Osteocyte (in vitro differentiated cells): ENCODE measurements at regions not wholly inside any gene's neighbourhood (a gene's known extent, or its start where the extent isn't known, plus 50 kb on each side); places are given as distances from the start of the nearest gene placed in this dataset.

Source experiments
- DNase-seq: peaks from one replicate; pipeline ENCODE4 v3.0.0; 2021; ENCODE audit warnings: mixed read lengths; ENCODE audit not compliant: unreplicated experiment; ENCODE audit errors: extremely low spot score
- H3K27ac Mint-ChIP-seq: one replicate; pipeline ENCODE4 v1.8.0; 2021; ENCODE audit warnings: mild to moderate bottlenecking, mixed read lengths; ENCODE audit not compliant: unreplicated experiment
- H3K27me3 Mint-ChIP-seq: one replicate; pipeline ENCODE4 v1.8.0; 2021; ENCODE audit warnings: mixed read lengths; ENCODE audit not compliant: unreplicated experiment
- H3K36me3 Mint-ChIP-seq: one replicate; pipeline ENCODE4 v1.8.0; 2021; ENCODE audit warnings: mixed read lengths; ENCODE audit not compliant: unreplicated experiment
- H3K4me1 Mint-ChIP-seq: one replicate; pipeline ENCODE4 v1.8.0; 2021; ENCODE audit warnings: mixed read lengths; ENCODE audit not compliant: unreplicated experiment
- H3K4me3 Mint-ChIP-seq: one replicate; pipeline ENCODE4 v1.8.0; 2021; ENCODE audit warnings: mild to moderate bottlenecking, moderate library complexity, mixed read lengths; ENCODE audit not compliant: unreplicated experiment
- H3K9me3 Mint-ChIP-seq: one replicate; pipeline ENCODE4 v1.8.0; 2021; ENCODE audit warnings: mixed read lengths; ENCODE audit not compliant: unreplicated experiment
- TF ChIP-seq, protein P1 (sequence below): fragments of 200-600 bp; sonication (generic); IDR thresholded peaks from 2 replicates; pipeline ENCODE4 v1.5.0; 2021; ENCODE audit warnings: antibody characterized with exemption, mild to moderate bottlenecking, moderate library complexity

GRCh38 chr2:12479065-12479601 lies 237.6 kb upstream of the TRIB2 start:
- Mint-ChIP-seq H3K27ac (peak overlapping the region; percentile 71), H3K36me3 (no peaks in the 10 kb centered on the region), H3K4me3 (no peak overlapping the region), H3K27me3 (no peaks in the 10 kb centered on the region), H3K9me3 (no peaks in the 10 kb centered on the region), H3K4me1 (peaks cover 22% of the 10 kb centered on the region)
- TF ChIP-seq, protein P1, sequence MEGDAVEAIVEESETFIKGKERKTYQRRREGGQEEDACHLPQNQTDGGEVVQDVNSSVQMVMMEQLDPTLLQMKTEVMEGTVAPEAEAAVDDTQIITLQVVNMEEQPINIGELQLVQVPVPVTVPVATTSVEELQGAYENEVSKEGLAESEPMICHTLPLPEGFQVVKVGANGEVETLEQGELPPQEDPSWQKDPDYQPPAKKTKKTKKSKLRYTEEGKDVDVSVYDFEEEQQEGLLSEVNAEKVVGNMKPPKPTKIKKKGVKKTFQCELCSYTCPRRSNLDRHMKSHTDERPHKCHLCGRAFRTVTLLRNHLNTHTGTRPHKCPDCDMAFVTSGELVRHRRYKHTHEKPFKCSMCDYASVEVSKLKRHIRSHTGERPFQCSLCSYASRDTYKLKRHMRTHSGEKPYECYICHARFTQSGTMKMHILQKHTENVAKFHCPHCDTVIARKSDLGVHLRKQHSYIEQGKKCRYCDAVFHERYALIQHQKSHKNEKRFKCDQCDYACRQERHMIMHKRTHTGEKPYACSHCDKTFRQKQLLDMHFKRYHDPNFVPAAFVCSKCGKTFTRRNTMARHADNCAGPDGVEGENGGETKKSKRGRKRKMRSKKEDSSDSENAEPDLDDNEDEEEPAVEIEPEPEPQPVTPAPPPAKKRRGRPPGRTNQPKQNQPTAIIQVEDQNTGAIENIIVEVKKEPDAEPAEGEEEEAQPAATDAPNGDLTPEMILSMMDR: no peak
- no peak for DNase-seq

GRCh38 chr2:12484536-12485115 lies 232.1 kb upstream of the TRIB2 start:
- H3K36me3 Mint-ChIP-seq: no peaks in the 10 kb centered on the region
- H3K4me1 Mint-ChIP-seq: peaks cover 31% of the 10 kb centered on the region
- DNase-seq: no peak
- H3K4me3 Mint-ChIP-seq: no peak overlapping the region
- no peaks in the 10 kb centered on the region for H3K27me3 Mint-ChIP-seq
- H3K9me3 Mint-ChIP-seq: no peaks in the 10 kb centered on the region
- H3K27ac Mint-ChIP-seq: no peak overlapping the region
- TF ChIP-seq, protein P1: no peak

DNA sequence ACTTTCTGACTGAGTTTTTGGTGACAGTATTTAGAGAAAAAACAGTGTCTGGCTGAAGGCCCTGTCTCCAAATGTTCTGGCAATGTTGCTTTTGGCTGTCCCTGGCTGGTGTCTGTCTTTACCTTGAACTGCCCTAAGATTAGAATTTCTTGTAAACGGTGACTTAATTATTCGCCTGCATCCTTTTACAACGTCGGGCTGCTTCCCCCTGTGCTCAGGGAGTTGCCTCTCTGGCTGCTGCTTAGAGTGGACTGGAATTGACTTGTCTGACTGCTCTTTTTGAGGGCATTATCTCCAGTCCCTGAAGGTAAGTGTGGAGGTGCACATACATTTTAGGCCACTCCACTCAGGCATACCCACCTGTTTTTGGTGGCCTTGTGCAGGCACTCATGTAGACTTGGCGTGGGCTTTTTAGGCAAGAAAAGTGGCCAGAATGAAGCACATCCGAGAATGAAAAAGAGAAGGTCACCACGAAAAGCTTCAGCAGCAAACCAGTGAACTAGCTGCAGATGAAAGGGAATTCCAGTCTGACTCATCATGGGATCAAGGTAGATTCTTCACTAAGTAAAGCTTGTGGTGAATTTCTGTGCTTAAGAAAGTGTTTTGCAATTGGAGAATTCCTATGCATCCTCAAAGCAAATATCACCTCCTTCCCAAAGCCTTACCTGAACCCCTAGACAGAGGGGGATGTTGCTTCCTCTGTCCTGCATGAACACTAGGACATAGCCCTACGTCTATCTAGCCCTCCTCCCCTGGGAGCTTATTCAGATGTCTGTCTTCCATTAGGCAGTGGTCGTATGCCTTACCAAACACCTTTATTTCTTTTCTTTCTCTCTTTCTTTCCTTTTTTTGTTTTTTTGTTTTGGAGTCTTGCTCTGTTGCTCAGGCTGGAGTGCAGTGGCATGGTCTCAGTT lies 230.3 kb upstream of the TRIB2 start:
- peaks cover 37% of the 10 kb centered on the region for H3K4me1 Mint-ChIP-seq
- H3K9me3 Mint-ChIP-seq: no peaks in the 10 kb centered on the region
- no peak overlapping the region for H3K27ac Mint-ChIP-seq
- no peak overlapping the region for H3K4me3 Mint-ChIP-seq
- H3K36me3 Mint-ChIP-seq: no peaks in the 10 kb centered on the region
- no peaks in the 10 kb centered on the region for H3K27me3 Mint-ChIP-seq
- DNase-seq: no peak
- TF ChIP-seq, protein P1: no peak

DNA sequence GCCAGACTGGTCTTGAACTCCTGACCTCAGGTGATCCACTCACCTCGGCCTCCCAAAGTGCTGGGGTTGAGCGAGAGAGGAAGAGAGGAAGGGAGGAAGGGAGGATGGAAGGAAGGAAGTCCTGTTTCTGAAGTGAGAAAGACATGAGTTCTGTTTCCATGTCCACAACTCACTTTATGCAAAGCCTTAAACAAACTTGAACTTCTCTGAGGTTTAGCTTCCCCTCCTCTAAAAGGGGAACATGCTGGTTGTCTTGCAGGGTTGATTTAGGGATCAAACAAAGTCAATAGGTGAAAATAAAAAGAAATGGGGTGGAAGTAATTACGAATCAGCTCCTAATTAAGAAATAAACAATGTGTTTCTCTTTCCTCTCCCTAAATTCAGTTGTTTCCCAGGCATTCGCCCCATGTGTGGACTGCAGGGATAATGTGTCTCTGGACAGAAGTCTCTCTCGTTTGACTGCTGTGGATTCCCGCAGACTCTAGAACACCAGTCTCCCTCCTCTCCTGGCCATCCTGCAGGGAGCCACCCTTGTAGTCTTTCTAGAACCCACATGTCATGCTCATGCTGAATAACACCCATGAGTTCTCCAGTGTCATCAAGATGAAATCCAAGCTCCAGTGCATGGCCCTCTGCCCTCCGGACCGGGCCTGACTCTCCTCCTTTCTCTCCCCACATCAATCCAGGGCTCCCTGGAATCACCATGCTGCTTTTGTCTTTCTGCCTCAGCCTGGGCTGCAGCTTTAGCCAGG lies 229.3 kb upstream of the TRIB2 start:
- H3K9me3 Mint-ChIP-seq: no peaks in the 10 kb centered on the region
- no peak overlapping the region for H3K27ac Mint-ChIP-seq
- peaks cover 37% of the 10 kb centered on the region for H3K4me1 Mint-ChIP-seq
- DNase-seq: no peak
- TF ChIP-seq, protein P1: no peak
- H3K36me3 Mint-ChIP-seq: no peaks in the 10 kb centered on the region
- no peaks in the 10 kb centered on the region for H3K27me3 Mint-ChIP-seq
- no peak overlapping the region for H3K4me3 Mint-ChIP-seq
